SH-SY5Y (cell line): ENCODE measurements at regions not wholly inside any gene's neighbourhood (a gene's known extent, or its start where the extent isn't known, plus 50 kb on each side); places are given as distances from the start of the nearest gene placed in this dataset.

Experiments
- GATA2 ChIP-seq: IDR thresholded peaks from 2 replicates; pipeline ENCODE4 v1.6.1; 2011; ENCODE audit warnings: mild to moderate bottlenecking, low read depth, low read length
- GATA3 ChIP-seq: IDR thresholded peaks from 2 replicates; pipeline ENCODE4 v1.6.1; 2011; ENCODE audit warnings: low read depth, mild to moderate bottlenecking, low read length, moderate library complexity

DNA sequence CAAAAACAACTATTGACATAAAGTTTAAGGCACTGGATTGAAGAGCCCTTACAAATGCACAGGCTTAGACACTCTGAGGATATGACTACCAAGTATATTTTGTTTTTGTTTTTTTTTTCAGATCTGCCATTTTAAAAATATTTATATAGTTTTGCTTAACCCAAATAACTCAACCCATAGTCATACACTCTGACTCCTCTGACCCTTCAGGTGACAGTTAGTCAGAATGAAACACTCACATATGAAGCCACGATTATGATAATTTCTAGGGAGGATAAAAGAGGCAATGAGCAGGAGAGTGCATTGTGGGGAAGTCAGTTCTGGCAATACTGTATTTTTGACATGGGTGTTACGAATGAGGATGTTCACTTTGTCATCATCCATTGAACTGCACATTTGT is 774.7 kb downstream of the MECOM start:
- TF ChIP-seq GATA3 (no peak), GATA2 (no peak)
